ENCODE measurements at regions not wholly inside any gene's neighbourhood (a gene's known extent, or its start where the extent isn't known, plus 50 kb on each side); places are given as distances from the start of the nearest gene placed in this dataset.

- DNase-seq: no peak
These were observed 1138.9 kb upstream of the WWC1 start for GRCh38 chr5:167152561-167152960.

GRCh38 chr5:167155387-167156005 lies 1135.9 kb upstream of the WWC1 start:
- DNase-seq: no peak

- DNase-seq: no peak
These were observed 1135.0 kb upstream of the WWC1 start for GRCh38 chr5:167156446-167156845.

- DNase-seq: no peak
These were observed 1132.9 kb upstream of the WWC1 start for GRCh38 chr5:167158588-167158987.

- no peak for DNase-seq
These were observed 1131.1 kb upstream of the WWC1 start for GRCh38 chr5:167160388-167160787.

GRCh38 chr5:167166696-167167095 lies 1124.7 kb upstream of the WWC1 start:
- DNase-seq: no peak

GRCh38 chr5:167167191-167167795 lies 1124.2 kb upstream of the WWC1 start:
- DNase-seq: no peak

- no peak for DNase-seq
These were observed 1122.5 kb upstream of the WWC1 start for GRCh38 chr5:167168971-167169370.

GRCh38 chr5:167171056-167171455 lies 1120.4 kb upstream of the WWC1 start:
- DNase-seq: no peak

GRCh38 chr5:167177736-167178135 lies 1113.7 kb upstream of the WWC1 start:
- DNase-seq: no peak

- no peak for DNase-seq
These were observed 1110.5 kb upstream of the WWC1 start for GRCh38 chr5:167180906-167181305.

- DNase-seq: no peak
These were observed 1085.6 kb upstream of the WWC1 start for GRCh38 chr5:167205881-167206280.

GRCh38 chr5:167207081-167207480 lies 1084.4 kb upstream of the WWC1 start:
- no peak for DNase-seq

- DNase-seq: no peak
These were observed 1082.5 kb upstream of the WWC1 start for GRCh38 chr5:167208911-167209310.

GRCh38 chr5:167217097-167217743 lies 1074.2 kb upstream of the WWC1 start:
- no peak for DNase-seq

GRCh38 chr5:167219298-167219697 lies 1072.1 kb upstream of the WWC1 start:
- no peak for DNase-seq

GRCh38 chr5:167226386-167226785 lies 1065.1 kb upstream of the WWC1 start:
- DNase-seq: no peak

- DNase-seq: no peak
These were observed 1063.3 kb upstream of the WWC1 start for GRCh38 chr5:167228134-167228533.

GRCh38 chr5:167229751-167230150 lies 1061.7 kb upstream of the WWC1 start:
- no peak for DNase-seq

GRCh38 chr5:167230414-167230813 lies 1061.0 kb upstream of the WWC1 start:
- DNase-seq: no peak

- no peak for DNase-seq
These were observed 1058.7 kb upstream of the WWC1 start for GRCh38 chr5:167232675-167233311.

GRCh38 chr5:167233507-167234220 lies 1057.8 kb upstream of the WWC1 start:
- no peak for DNase-seq

- DNase-seq: no peak
These were observed 1049.9 kb upstream of the WWC1 start for GRCh38 chr5:167241436-167242067.
